WTC11 (cell line): ENCODE measurements at regions not wholly inside any gene's neighbourhood (a gene's known extent, or its start where the extent isn't known, plus 50 kb on each side); places are given as distances from the start of the nearest gene placed in this dataset.

Source experiments
- TF ChIP-seq, protein P1 (sequence below): fragments of 200-600 bp; IDR thresholded peaks from 2 replicates; pipeline ENCODE4 v1.8.0; 2022; ENCODE audit warnings: antibody characterized with exemption
- TF ChIP-seq, protein P2 (sequence below): sonication (generic); formaldehyde crosslinking; IDR thresholded peaks from 2 replicates; pipeline ENCODE4 v1.8.1; 2023; ENCODE audit warnings: mild to moderate bottlenecking, missing genetic modification reagents

DNA sequence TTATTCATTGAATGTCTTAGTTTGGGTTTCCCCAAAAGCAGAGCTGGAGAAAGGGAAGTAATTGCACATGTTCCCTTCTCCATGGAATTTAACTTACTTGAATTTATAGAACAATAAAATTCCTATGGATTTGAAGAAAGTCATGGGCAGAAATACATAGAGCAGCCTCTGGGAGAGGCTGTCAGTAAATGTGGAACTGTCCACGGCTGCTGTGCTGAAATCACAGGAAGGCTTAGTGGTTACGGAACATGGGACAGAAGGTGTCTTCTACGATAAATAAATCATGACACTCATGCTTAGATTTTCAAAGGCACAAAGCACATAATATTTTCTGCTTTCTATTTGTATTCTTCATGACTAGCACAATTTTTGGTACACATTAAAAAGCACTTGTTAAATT, 440.6 kb upstream of the IZUMO3 start:
- TF ChIP-seq, protein P1, sequence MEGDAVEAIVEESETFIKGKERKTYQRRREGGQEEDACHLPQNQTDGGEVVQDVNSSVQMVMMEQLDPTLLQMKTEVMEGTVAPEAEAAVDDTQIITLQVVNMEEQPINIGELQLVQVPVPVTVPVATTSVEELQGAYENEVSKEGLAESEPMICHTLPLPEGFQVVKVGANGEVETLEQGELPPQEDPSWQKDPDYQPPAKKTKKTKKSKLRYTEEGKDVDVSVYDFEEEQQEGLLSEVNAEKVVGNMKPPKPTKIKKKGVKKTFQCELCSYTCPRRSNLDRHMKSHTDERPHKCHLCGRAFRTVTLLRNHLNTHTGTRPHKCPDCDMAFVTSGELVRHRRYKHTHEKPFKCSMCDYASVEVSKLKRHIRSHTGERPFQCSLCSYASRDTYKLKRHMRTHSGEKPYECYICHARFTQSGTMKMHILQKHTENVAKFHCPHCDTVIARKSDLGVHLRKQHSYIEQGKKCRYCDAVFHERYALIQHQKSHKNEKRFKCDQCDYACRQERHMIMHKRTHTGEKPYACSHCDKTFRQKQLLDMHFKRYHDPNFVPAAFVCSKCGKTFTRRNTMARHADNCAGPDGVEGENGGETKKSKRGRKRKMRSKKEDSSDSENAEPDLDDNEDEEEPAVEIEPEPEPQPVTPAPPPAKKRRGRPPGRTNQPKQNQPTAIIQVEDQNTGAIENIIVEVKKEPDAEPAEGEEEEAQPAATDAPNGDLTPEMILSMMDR: no peak
- TF ChIP-seq, protein P2, sequence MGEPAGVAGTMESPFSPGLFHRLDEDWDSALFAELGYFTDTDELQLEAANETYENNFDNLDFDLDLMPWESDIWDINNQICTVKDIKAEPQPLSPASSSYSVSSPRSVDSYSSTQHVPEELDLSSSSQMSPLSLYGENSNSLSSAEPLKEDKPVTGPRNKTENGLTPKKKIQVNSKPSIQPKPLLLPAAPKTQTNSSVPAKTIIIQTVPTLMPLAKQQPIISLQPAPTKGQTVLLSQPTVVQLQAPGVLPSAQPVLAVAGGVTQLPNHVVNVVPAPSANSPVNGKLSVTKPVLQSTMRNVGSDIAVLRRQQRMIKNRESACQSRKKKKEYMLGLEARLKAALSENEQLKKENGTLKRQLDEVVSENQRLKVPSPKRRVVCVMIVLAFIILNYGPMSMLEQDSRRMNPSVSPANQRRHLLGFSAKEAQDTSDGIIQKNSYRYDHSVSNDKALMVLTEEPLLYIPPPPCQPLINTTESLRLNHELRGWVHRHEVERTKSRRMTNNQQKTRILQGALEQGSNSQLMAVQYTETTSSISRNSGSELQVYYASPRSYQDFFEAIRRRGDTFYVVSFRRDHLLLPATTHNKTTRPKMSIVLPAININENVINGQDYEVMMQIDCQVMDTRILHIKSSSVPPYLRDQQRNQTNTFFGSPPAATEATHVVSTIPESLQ: no peak
